ENCODE measurements at regions not wholly inside any gene's neighbourhood (a gene's known extent, or its start where the extent isn't known, plus 50 kb on each side); places are given as distances from the start of the nearest gene placed in this dataset.

GRCh38 chr2:18133310-18133709 lies 254.8 kb downstream of the KCNS3 start:
- Histone ChIP-seq H3K9me1 (ENCODE audit: control insufficient read depth, extremely low read depth, insufficient read depth, low read length) (no peaks in the 10 kb centered on the region), H3K36me3 (ENCODE audit: control insufficient read depth in 2 of 2, extremely low read depth in 1 of 2, insufficient read depth in 2 of 2, low read length in 2 of 2) (no peaks in the 10 kb centered on the region), H3K79me2 (ENCODE audit: control insufficient read depth, insufficient read depth, low read length) (no peaks in the 10 kb centered on the region), H3K4me2 (ENCODE audit: control insufficient read depth, extremely low read depth, insufficient read depth, low read depth, low read length) (no peak overlapping the region), H2AFZ (ENCODE audit: control insufficient read depth, low read length) (no peak overlapping the region), H3K9me3 (ENCODE audit: control insufficient read depth, low read depth, low read length) (no peaks in the 10 kb centered on the region), H3K4me1 (ENCODE audit: control insufficient read depth, extremely low read depth, insufficient read depth, low read length) (no peaks in the 10 kb centered on the region), H3K4me3 (ENCODE audit: control insufficient read depth in 2 of 3, extremely low read depth in 1 of 3, insufficient read depth in 2 of 3, low read depth in 1 of 3, low read length in 3 of 3) (no peak overlapping the region), H3K27me3 (ENCODE audit: control insufficient read depth, extremely low read depth, insufficient read depth, low read length) (no peaks in the 10 kb centered on the region), H4K20me1 (ENCODE audit: control insufficient read depth, extremely low read depth, insufficient read depth, low read length) (no peaks in the 10 kb centered on the region), H3K27ac (ENCODE audit: control insufficient read depth, insufficient read depth, low read length) (no peak overlapping the region), H3K9ac (ENCODE audit: control insufficient read depth, extremely low read depth, insufficient read depth, low read length) (no peak overlapping the region)
- dilution Hi-C loops (cut with MboI; ENCODE audit: extremely low pct_ligation_motif_present, low sequenced_read_pairs): no loop called here
- no peak for TF ChIP-seq EZH2 (IDR thresholded peaks at IDR 0.05; ENCODE audit: low read length)
- TF ChIP-seq CTCF (optimal IDR thresholded peaks at IDR 0.05 in 1 of 3, IDR thresholded peaks at IDR 0.05 in 1 of 3, conservative IDR thresholded peaks at IDR 0.05 in 1 of 3; ENCODE audit: extremely low read depth in 1 of 3, insufficient read depth in 2 of 3, low read length in 3 of 3): no peak
- DNase-seq (ENCODE audit: low read depth, low spot score) (no peak), FAIRE-seq (no peak)

- H3K4me2 ChIP-seq (ENCODE audit: control insufficient read depth, extremely low read depth, insufficient read depth, low read depth, low read length): no peak overlapping the region
- no peak overlapping the region for H3K27ac ChIP-seq (ENCODE audit: control insufficient read depth, insufficient read depth, low read length)
- FAIRE-seq (no peak), DNase-seq (ENCODE audit: low read depth, low spot score) (no peak)
- H2AFZ ChIP-seq (ENCODE audit: control insufficient read depth, low read length): no peak overlapping the region
- H3K36me3 ChIP-seq (ENCODE audit: control insufficient read depth in 2 of 2, extremely low read depth in 1 of 2, insufficient read depth in 2 of 2, low read length in 2 of 2): no peaks in the 10 kb centered on the region
- no peak overlapping the region for H3K9ac ChIP-seq (ENCODE audit: control insufficient read depth, extremely low read depth, insufficient read depth, low read length)
- H3K79me2 ChIP-seq (ENCODE audit: control insufficient read depth, insufficient read depth, low read length): no peaks in the 10 kb centered on the region
- no peak overlapping the region for H3K4me3 ChIP-seq (ENCODE audit: control insufficient read depth in 2 of 3, extremely low read depth in 1 of 3, insufficient read depth in 2 of 3, low read depth in 1 of 3, low read length in 3 of 3)
- no peaks in the 10 kb centered on the region for H4K20me1 ChIP-seq (ENCODE audit: control insufficient read depth, extremely low read depth, insufficient read depth, low read length)
- no peaks in the 10 kb centered on the region for H3K9me1 ChIP-seq (ENCODE audit: control insufficient read depth, extremely low read depth, insufficient read depth, low read length)
- no peaks in the 10 kb centered on the region for H3K27me3 ChIP-seq (ENCODE audit: control insufficient read depth, extremely low read depth, insufficient read depth, low read length)
- no peaks in the 10 kb centered on the region for H3K4me1 ChIP-seq (ENCODE audit: control insufficient read depth, extremely low read depth, insufficient read depth, low read length)
- no peak for TF ChIP-seq EZH2 (IDR thresholded peaks at IDR 0.05; ENCODE audit: low read length)
- TF ChIP-seq CTCF (optimal IDR thresholded peaks at IDR 0.05 in 1 of 3, IDR thresholded peaks at IDR 0.05 in 1 of 3, conservative IDR thresholded peaks at IDR 0.05 in 1 of 3; ENCODE audit: extremely low read depth in 1 of 3, insufficient read depth in 2 of 3, low read length in 3 of 3): no peak
- dilution Hi-C loops (cut with MboI; ENCODE audit: extremely low pct_ligation_motif_present, low sequenced_read_pairs): no loop called here
- H3K9me3 ChIP-seq (ENCODE audit: control insufficient read depth, low read depth, low read length): no peaks in the 10 kb centered on the region
These were observed 254.2 kb downstream of the KCNS3 start for GRCh38 chr2:18132697-18133096.

All from keratinocyte (primary cell).